ENCODE measurements at regions not wholly inside any gene's neighbourhood (a gene's known extent, or its start where the extent isn't known, plus 50 kb on each side); places are given as distances from the start of the nearest gene placed in this dataset.
A peak's percentile ranks its signal among the peaks of the same experiment; 100 is the strongest.
"Not testable (repeated sequence)": the region's sequence is repeated elsewhere in the genome, so short reads cannot be mapped to it uniquely, and the experiment has no call there.

- not testable (repeated sequence) for H2AFZ ChIP-seq; H3K9ac ChIP-seq; H3K4me1 ChIP-seq; H3K9me3 ChIP-seq (ENCODE audit: control insufficient read depth, low read length); H3K79me2 ChIP-seq; H3K36me3 ChIP-seq (ENCODE audit: control insufficient read depth, insufficient read depth, low read length); H3K27me3 ChIP-seq (ENCODE audit: control insufficient read depth, insufficient read depth, low read length)
- Histone ChIP-seq H3K4me3 (ENCODE audit: low read depth, low read length) (peak overlapping the region; percentile 83), H3K4me2 (ENCODE audit: low read length) (peak overlapping the region; percentile 87), H3K27ac (peak overlapping the region; percentile 37)
These were observed 88.4 kb downstream of the OR2B2 start for GRCh38 chr6:27823714-27824210.

- Histone ChIP-seq H3K9me3 (ENCODE audit: control insufficient read depth, low read length) (no peaks in the 10 kb centered on the region), H3K9ac (no peak overlapping the region), H3K4me3 (ENCODE audit: low read depth, low read length) (no peak overlapping the region), H3K4me1 (no peaks in the 10 kb centered on the region), H3K27me3 (ENCODE audit: control insufficient read depth, insufficient read depth, low read length) (no peaks in the 10 kb centered on the region), H3K27ac (no peak overlapping the region), H2AFZ (no peak overlapping the region), H3K79me2 (no peaks in the 10 kb centered on the region), H3K4me2 (ENCODE audit: low read length) (no peak overlapping the region), H3K36me3 (ENCODE audit: control insufficient read depth, insufficient read depth, low read length) (no peaks in the 10 kb centered on the region)
- TF ChIP-seq CTCF (IDR thresholded peaks at IDR 0.05) = no peak
These were observed 95.3 kb downstream of the OR2B2 start for GRCh38 chr6:27816906-27817305.

GRCh38 chr6:27814665-27815424, 97.4 kb downstream of the OR2B2 start:
- H3K4me2 ChIP-seq (ENCODE audit: low read length) = peak overlapping the region; percentile 75
- peak overlapping the region; percentile 75 for H2AFZ ChIP-seq
- peaks cover 4% of the 10 kb centered on the region for H3K4me1 ChIP-seq
- no peak overlapping the region for H3K9ac ChIP-seq
- no peaks in the 10 kb centered on the region for H3K9me3 ChIP-seq (ENCODE audit: control insufficient read depth, low read length)
- peak overlapping the region; percentile 64 for H3K4me3 ChIP-seq (ENCODE audit: low read depth, low read length)
- peak overlapping the region; percentile 34 for H3K27ac ChIP-seq
- H3K79me2 ChIP-seq = no peaks in the 10 kb centered on the region
- H3K27me3 ChIP-seq (ENCODE audit: control insufficient read depth, insufficient read depth, low read length) = no peaks in the 10 kb centered on the region
- H3K36me3 ChIP-seq (ENCODE audit: control insufficient read depth, insufficient read depth, low read length) = no peaks in the 10 kb centered on the region
- no peak for TF ChIP-seq CTCF (IDR thresholded peaks at IDR 0.05)

- not testable (repeated sequence) for H3K9me3 ChIP-seq (ENCODE audit: control insufficient read depth, low read length); H3K4me1 ChIP-seq; H3K9ac ChIP-seq; H3K36me3 ChIP-seq (ENCODE audit: control insufficient read depth, insufficient read depth, low read length); H3K27me3 ChIP-seq (ENCODE audit: control insufficient read depth, insufficient read depth, low read length); H3K79me2 ChIP-seq
- H3K4me3 ChIP-seq (ENCODE audit: low read depth, low read length) = peak overlapping the region; percentile 64
- peak overlapping the region; percentile 75 for H2AFZ ChIP-seq
- H3K4me2 ChIP-seq (ENCODE audit: low read length) = peak overlapping the region; percentile 75
- peak overlapping the region; percentile 34 for H3K27ac ChIP-seq
These were observed 97.9 kb downstream of the OR2B2 start for GRCh38 chr6:27814415-27814664.

- H3K4me1 ChIP-seq = peaks cover 4% of the 10 kb centered on the region
- no peak overlapping the region for H3K4me3 ChIP-seq (ENCODE audit: low read depth, low read length)
- H3K9me3 ChIP-seq (ENCODE audit: control insufficient read depth, low read length) = no peaks in the 10 kb centered on the region
- no peaks in the 10 kb centered on the region for H3K79me2 ChIP-seq
- H3K9ac ChIP-seq = no peak overlapping the region
- H2AFZ ChIP-seq = no peak overlapping the region
- H3K27me3 ChIP-seq (ENCODE audit: control insufficient read depth, insufficient read depth, low read length) = no peaks in the 10 kb centered on the region
- H3K36me3 ChIP-seq (ENCODE audit: control insufficient read depth, insufficient read depth, low read length) = no peaks in the 10 kb centered on the region
- H3K4me2 ChIP-seq (ENCODE audit: low read length) = no peak overlapping the region
- TF ChIP-seq CTCF (IDR thresholded peaks at IDR 0.05) = no peak
- no peak overlapping the region for H3K27ac ChIP-seq
These were observed 99.2 kb downstream of the OR2B2 start for GRCh38 chr6:27812805-27813492.
